B cell (primary cell): ENCODE measurements at regions not wholly inside any gene's neighbourhood (a gene's known extent, or its start where the extent isn't known, plus 50 kb on each side); places are given as distances from the start of the nearest gene placed in this dataset.

ENCODE experiments used
- ATAC-seq: fragments of 200-7000 bp; cut with Tn5 transposase; one replicate; pipeline ENCODE4 v1.10.0; 2021; ENCODE audit warnings: low read depth, mild to moderate bottlenecking, moderate number of reproducible peaks, moderate library complexity
- CTCF ChIA-PET: fragments of 350-600 bp; sonication (Branson Sonifier 250); formaldehyde crosslinking; loops from one replicate; lab custom pipeline; 2021; ENCODE audit warnings: antibody characterized with exemption, inconsistent platforms; lab: Charles Lee
- POLR2A ChIA-PET: fragments of 350-600 bp; sonication (Branson Sonifier 250); formaldehyde crosslinking; loops from one replicate; lab custom pipeline; 2021; ENCODE audit warnings: antibody characterized with exemption; lab: Charles Lee
- DNase-seq: peaks from one replicate; pipeline ENCODE4 v3.0.0; 2013
- H2AFZ ChIP-seq: 2 replicates; pipeline ENCODE4 v1.6.1; 2012; ENCODE audit warnings: mild to moderate bottlenecking, low read depth, low read length; ENCODE audit not compliant: insufficient read depth, poor library complexity, severe bottlenecking
- H3K27ac ChIP-seq, 2 donors: 1 replicate in 1 of 2; 2 replicates in 1 of 2; pipeline ENCODE4 v1.5.1; 2012 to 2013; ENCODE audit warnings: low read length in 2 of 2, mild to moderate bottlenecking in 2 of 2, moderate library complexity in 1 of 2
- H3K27me3 ChIP-seq, 4 experiments: fragments of 200-600 bp in 1 of 4; sonication (generic) in 1 of 4; replicated peaks in 1 of 4; 1 replicate in 2 of 4; 2 replicates in 2 of 4; pipeline versions ENCODE4 v1.6.1 to v1.7.0; 2013 to 2016; ENCODE audit warnings: low read length in 3 of 4, mild to moderate bottlenecking in 2 of 4, mixed read lengths in 1 of 4, moderate library complexity in 1 of 4; ENCODE audit not compliant: insufficient read depth in 4 of 4, control insufficient read depth in 3 of 4; ENCODE audit errors: control extremely low read depth in 1 of 4
- H3K36me3 ChIP-seq, 2 experiments: replicated peaks in 1 of 2; 1 replicate in 1 of 2; 2 replicates in 1 of 2; pipeline versions ENCODE4 v1.6.1 to v1.7.1; 2013; ENCODE audit warnings: low read length in 1 of 2; ENCODE audit not compliant: insufficient read depth in 2 of 2, control insufficient read depth in 1 of 2; ENCODE audit errors: control extremely low read depth in 1 of 2, extremely low read depth in 1 of 2
- H3K4me1 ChIP-seq, 2 donors: fragments of 200-600 bp in 1 of 2; sonication (generic) in 1 of 2; 1 replicate in 1 of 2; 2 replicates in 1 of 2; pipeline versions ENCODE4 v1.5.1 to v1.6.1; 2013 to 2017; ENCODE audit warnings: low read length in 2 of 2; ENCODE audit not compliant: control insufficient read depth in 2 of 2, insufficient read depth in 2 of 2
- H3K4me2 ChIP-seq: replicated peaks from 2 replicates; pipeline ENCODE3; 2012; ENCODE audit warnings: mild to moderate bottlenecking, low read depth, low read length; ENCODE audit not compliant: poor library complexity, severe bottlenecking
- H3K4me3 ChIP-seq, 5 experiments: fragments of 200-600 bp in 1 of 5; sonication (generic) in 1 of 5; 1 replicate in 3 of 5; 2 replicates in 2 of 5; pipeline versions ENCODE4 v1.5.1 to v1.7.0; 2011 to 2016; ENCODE audit warnings: low read length in 4 of 5, mild to moderate bottlenecking in 4 of 5, low read depth in 2 of 5, control low read depth in 1 of 5, moderate library complexity in 1 of 5; ENCODE audit not compliant: insufficient read depth in 1 of 5; ENCODE audit errors: control extremely low read depth in 1 of 5, extremely low read depth in 1 of 5
- H3K79me2 ChIP-seq: fragments of 200-600 bp; sonication (generic); one replicate; pipeline ENCODE4 v1.6.0; 2016; ENCODE audit warnings: low read length; ENCODE audit not compliant: control insufficient read depth, insufficient read depth
- H3K9ac ChIP-seq: fragments of 200-600 bp; sonication (generic); 2 replicates; pipeline ENCODE4 v1.6.1; 2017; ENCODE audit warnings: mild to moderate bottlenecking, low read length, moderate library complexity
- H3K9me3 ChIP-seq, 3 donors: one replicate each; pipeline versions ENCODE4 v1.6.1 to v1.7.1; 2013; ENCODE audit warnings: low read length in 2 of 3; ENCODE audit not compliant: control insufficient read depth in 2 of 3, insufficient read depth in 1 of 3; ENCODE audit errors: control extremely low read depth in 1 of 3
- H4K20me1 ChIP-seq: 2 replicates; pipeline ENCODE4 v1.6.0; 2012; ENCODE audit warnings: mild to moderate bottlenecking, low read length; ENCODE audit not compliant: insufficient read depth, control insufficient read depth, poor library complexity, severe bottlenecking
- H3K27ac Mint-ChIP-seq: one replicate; pipeline ENCODE4 v1.8.0; 2021; ENCODE audit warnings: mixed read lengths
- H3K27me3 Mint-ChIP-seq: one replicate; pipeline ENCODE4 v1.8.0; 2021; ENCODE audit warnings: mixed read lengths
- H3K4me1 Mint-ChIP-seq: one replicate; pipeline ENCODE4 v1.8.0; 2021; ENCODE audit warnings: mixed read lengths
- H3K4me3 Mint-ChIP-seq: one replicate; pipeline ENCODE4 v1.8.0; 2021; ENCODE audit warnings: mixed read lengths
- H3K9me3 Mint-ChIP-seq: one replicate; pipeline ENCODE4 v1.8.0; 2022; ENCODE audit warnings: mixed read lengths; ENCODE audit not compliant: insufficient read depth
- CTCF ChIP-seq: fragments of 200-600 bp; IDR thresholded peaks from one replicate; pipeline ENCODE4 v1.8.0; 2022; ENCODE audit warnings: antibody characterized with exemption, mild to moderate bottlenecking
- EZH2 ChIP-seq: IDR thresholded peaks from 2 replicates; pipeline ENCODE4 v1.6.1; 2012; ENCODE audit warnings: borderline replicate concordance, low read depth, mild to moderate bottlenecking, moderate library complexity, low read length; ENCODE audit not compliant: insufficient read depth, poor library complexity, severe bottlenecking
- WGBS: methylation state at CpG from one replicate; pipeline ENCODE4 v1.1.5; 2013; ENCODE audit warnings: missing lambda C conversion rate; ENCODE audit not compliant: insufficient coverage; 5-methylcytosine and 5-hydroxymethylcytosine counted together
- intact Hi-C: fragments of 100-400 bp; cut with micrococcal nuclease; formaldehyde crosslinking; loops from one replicate; pipeline ENCODE4 v1.10.0; 2022

- Mint-ChIP-seq H3K27me3 (no peaks in the 10 kb centered on the region), H3K4me1 (no peaks in the 10 kb centered on the region), H3K9me3 (no peaks in the 10 kb centered on the region), H3K4me3 (no peak overlapping the region), H3K27ac (no peak overlapping the region)
- ATAC-seq (no peak), DNase-seq (no peak)
- Histone ChIP-seq H2AFZ (no peak overlapping the region), H3K36me3 (no peaks in the 10 kb centered on the region), H3K4me1 (no peaks in the 10 kb centered on the region), H3K4me3 (no peak overlapping the region), H3K79me2 (no peaks in the 10 kb centered on the region), H4K20me1 (no peaks in the 10 kb centered on the region), H3K9ac (no peak overlapping the region), H3K4me2 (no peak overlapping the region), H3K27me3 (no peaks in the 10 kb centered on the region), H3K27ac (no peak overlapping the region), H3K9me3 (no peaks in the 10 kb centered on the region)
- no peak for TF ChIP-seq CTCF
- TF ChIP-seq EZH2 = no peak
- ChIA-PET POLR2A (no interaction called here), CTCF (no interaction called here)
- intact Hi-C loops = no loop called here
- WGBS = 94% methylated on average over 5 of the region's 11 CpGs
Observed at GRCh38 chr6:8831366-8832152, 396.2 kb upstream of the SLC35B3 start.

GRCh38 chr6:8830794-8831193 is 395.4 kb upstream of the SLC35B3 start:
- no peaks in the 10 kb centered on the region for H3K9me3 ChIP-seq
- no peak for TF ChIP-seq CTCF
- TF ChIP-seq EZH2 = no peak
- no peaks in the 10 kb centered on the region for H4K20me1 ChIP-seq
- no peaks in the 10 kb centered on the region for H3K79me2 ChIP-seq
- H3K4me1 ChIP-seq = no peaks in the 10 kb centered on the region
- Mint-ChIP-seq H3K4me1 (no peaks in the 10 kb centered on the region), H3K27ac (no peak overlapping the region), H3K9me3 (peaks cover 4% of the 10 kb centered on the region), H3K4me3 (no peak overlapping the region), H3K27me3 (no peaks in the 10 kb centered on the region)
- no peak overlapping the region for H3K4me3 ChIP-seq
- no peaks in the 10 kb centered on the region for H3K27me3 ChIP-seq
- no CpG with 5 or more reads among the region's 1 CpG for WGBS
- H2AFZ ChIP-seq = no peak overlapping the region
- H3K27ac ChIP-seq = no peak overlapping the region
- intact Hi-C loops = no loop called here
- H3K4me2 ChIP-seq = no peak overlapping the region
- DNase-seq = no peak
- POLR2A ChIA-PET = no interaction called here
- no peak overlapping the region for H3K9ac ChIP-seq
- no peak for ATAC-seq
- no peaks in the 10 kb centered on the region for H3K36me3 ChIP-seq
- CTCF ChIA-PET = no interaction called here
